ENCODE measurements at regions not wholly inside any gene's neighbourhood (a gene's known extent, or its start where the extent isn't known, plus 50 kb on each side); places are given as distances from the start of the nearest gene placed in this dataset.

- Histone ChIP-seq H3K27me3 (replicated peaks; ENCODE audit: insufficient read depth, low read length) (no peaks in the 10 kb centered on the region), H3K79me2 (ENCODE audit: low read length) (no peaks in the 10 kb centered on the region), H2AFZ (ENCODE audit: low read length) (no peak overlapping the region), H3K4me2 (ENCODE audit: low read depth, low read length) (no peak overlapping the region), H3F3A (ENCODE audit: insufficient read depth, low read length) (no peaks in the 10 kb centered on the region), H3K9me2 (replicated peaks; ENCODE audit: insufficient read depth, low read length) (no peaks in the 10 kb centered on the region), H3K9me3 (replicated peaks; ENCODE audit: insufficient read depth, low read length) (no peaks in the 10 kb centered on the region), H3K4me3 (ENCODE audit: low read length) (no peak overlapping the region), H3K4me1 (ENCODE audit: low read length) (no peaks in the 10 kb centered on the region), H4K20me1 (ENCODE audit: insufficient read depth, low read length) (no peaks in the 10 kb centered on the region), H3K9ac (ENCODE audit: low read length) (no peak overlapping the region), H3K27ac (ENCODE audit: low read length) (no peak overlapping the region), H3K36me3 (replicated peaks; ENCODE audit: insufficient read depth, low read length) (no peaks in the 10 kb centered on the region)
- no peak for TF ChIP-seq EZH2 (optimal IDR thresholded peaks at IDR 0.05; ENCODE audit: low read depth, low read length)
- TF ChIP-seq EZH2phosphoT487 (IDR thresholded peaks at IDR 0.05; ENCODE audit: low read length), result no peak
- TF ChIP-seq CTCF (IDR thresholded peaks at IDR 0.05; ENCODE audit: low read length), result no peak
- DNase-seq, result no peak
Observed at GRCh38 chr6:71179249-71179885, 109.2 kb upstream of the OGFRL1 start.

- H3K4me2 ChIP-seq (ENCODE audit: low read depth, low read length), result no peak overlapping the region
- H3K9me2 ChIP-seq (replicated peaks; ENCODE audit: insufficient read depth, low read length), result no peaks in the 10 kb centered on the region
- no peak overlapping the region for H3K4me3 ChIP-seq (ENCODE audit: low read length)
- no peak overlapping the region for H3K9ac ChIP-seq (ENCODE audit: low read length)
- no peaks in the 10 kb centered on the region for H3F3A ChIP-seq (ENCODE audit: insufficient read depth, low read length)
- no peaks in the 10 kb centered on the region for H4K20me1 ChIP-seq (ENCODE audit: insufficient read depth, low read length)
- DNase-seq, result no peak
- no peak overlapping the region for H2AFZ ChIP-seq (ENCODE audit: low read length)
- no peaks in the 10 kb centered on the region for H3K4me1 ChIP-seq (ENCODE audit: low read length)
- no peaks in the 10 kb centered on the region for H3K27me3 ChIP-seq (replicated peaks; ENCODE audit: insufficient read depth, low read length)
- H3K79me2 ChIP-seq (ENCODE audit: low read length), result no peaks in the 10 kb centered on the region
- no peak for TF ChIP-seq EZH2phosphoT487 (IDR thresholded peaks at IDR 0.05; ENCODE audit: low read length)
- TF ChIP-seq EZH2 (optimal IDR thresholded peaks at IDR 0.05; ENCODE audit: low read depth, low read length), result no peak
- no peak for TF ChIP-seq CTCF (IDR thresholded peaks at IDR 0.05; ENCODE audit: low read length)
- no peak overlapping the region for H3K27ac ChIP-seq (ENCODE audit: low read length)
- H3K9me3 ChIP-seq (replicated peaks; ENCODE audit: insufficient read depth, low read length), result no peaks in the 10 kb centered on the region
- no peaks in the 10 kb centered on the region for H3K36me3 ChIP-seq (replicated peaks; ENCODE audit: insufficient read depth, low read length)
Observed at GRCh38 chr6:71181565-71181964, 107.0 kb upstream of the OGFRL1 start.

GRCh38 chr6:71187141-71187540, 101.5 kb upstream of the OGFRL1 start:
- Histone ChIP-seq H3F3A (ENCODE audit: insufficient read depth, low read length) (no peaks in the 10 kb centered on the region), H3K9ac (ENCODE audit: low read length) (no peak overlapping the region), H4K20me1 (ENCODE audit: insufficient read depth, low read length) (no peaks in the 10 kb centered on the region), H3K9me3 (replicated peaks; ENCODE audit: insufficient read depth, low read length) (no peaks in the 10 kb centered on the region), H3K4me1 (ENCODE audit: low read length) (no peaks in the 10 kb centered on the region), H3K4me2 (ENCODE audit: low read depth, low read length) (no peak overlapping the region), H3K9me2 (replicated peaks; ENCODE audit: insufficient read depth, low read length) (no peaks in the 10 kb centered on the region), H3K27me3 (replicated peaks; ENCODE audit: insufficient read depth, low read length) (no peaks in the 10 kb centered on the region), H3K36me3 (replicated peaks; ENCODE audit: insufficient read depth, low read length) (no peaks in the 10 kb centered on the region), H3K4me3 (ENCODE audit: low read length) (no peak overlapping the region), H2AFZ (ENCODE audit: low read length) (no peak overlapping the region), H3K27ac (ENCODE audit: low read length) (no peak overlapping the region), H3K79me2 (ENCODE audit: low read length) (no peaks in the 10 kb centered on the region)
- no peak for DNase-seq
- TF ChIP-seq EZH2phosphoT487 (IDR thresholded peaks at IDR 0.05; ENCODE audit: low read length) (no peak), EZH2 (optimal IDR thresholded peaks at IDR 0.05; ENCODE audit: low read depth, low read length) (no peak), CTCF (IDR thresholded peaks at IDR 0.05; ENCODE audit: low read length) (no peak)

All from MM.1S (cell line).